Effector CD8-positive, alpha-beta T cell (primary cell): ENCODE measurements at regions not wholly inside any gene's neighbourhood (a gene's known extent, or its start where the extent isn't known, plus 50 kb on each side); places are given as distances from the start of the nearest gene placed in this dataset.
"Not testable (repeated sequence)": the region's sequence is repeated elsewhere in the genome, so short reads cannot be mapped to it uniquely, and the experiment has no call there.

Experiments
- DNase-seq: peaks from one replicate; lab custom pipeline; 2025; lab: John Stamatoyannopoulos, UW

GRCh38 chr10:131814567-131815265, 86.1 kb upstream of the PPP2R2D start:
- DNase-seq: no peak

DNA sequence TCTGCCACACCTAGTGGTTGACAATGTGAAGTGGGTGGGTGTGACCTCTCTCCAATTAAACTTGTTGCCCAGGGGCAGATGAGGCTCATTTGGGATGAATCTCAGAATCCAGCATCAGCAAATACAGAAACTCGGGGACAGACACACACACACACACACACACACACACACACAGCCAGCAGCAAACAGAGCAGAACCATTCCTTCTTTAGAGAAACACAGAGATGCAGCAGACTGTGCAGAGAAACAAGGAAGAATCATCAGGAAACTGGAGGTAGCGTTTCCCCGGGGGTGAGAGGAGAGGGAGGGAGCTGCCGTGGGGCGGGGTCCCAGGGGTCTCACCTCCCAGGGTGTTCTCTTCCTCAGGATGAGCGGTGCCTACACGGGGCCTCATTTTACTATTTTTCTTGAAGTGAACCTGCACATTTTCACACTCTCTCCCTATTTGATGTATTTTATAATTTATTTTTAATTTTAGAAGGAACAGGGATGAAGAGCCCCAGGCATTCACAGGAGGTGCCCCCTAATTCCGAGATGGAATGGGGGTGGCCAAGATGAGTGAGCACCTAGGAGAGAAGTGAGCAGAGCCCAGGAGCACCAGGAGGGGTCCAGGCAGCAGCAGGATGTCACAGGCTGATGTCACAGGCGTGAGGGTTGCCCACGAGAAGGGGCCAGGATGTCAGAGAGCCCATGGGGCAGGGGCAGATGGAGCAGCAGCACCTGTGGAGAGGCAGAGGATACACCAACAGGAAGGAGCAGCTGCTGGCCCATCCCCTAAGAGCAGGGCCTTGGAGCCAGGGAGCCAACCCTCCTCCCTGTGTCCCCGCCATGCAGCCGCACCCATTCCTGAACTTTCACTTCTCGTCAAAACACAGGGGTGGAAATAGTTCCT, 85.3 kb upstream of the PPP2R2D start:
- no peak for DNase-seq

DNA sequence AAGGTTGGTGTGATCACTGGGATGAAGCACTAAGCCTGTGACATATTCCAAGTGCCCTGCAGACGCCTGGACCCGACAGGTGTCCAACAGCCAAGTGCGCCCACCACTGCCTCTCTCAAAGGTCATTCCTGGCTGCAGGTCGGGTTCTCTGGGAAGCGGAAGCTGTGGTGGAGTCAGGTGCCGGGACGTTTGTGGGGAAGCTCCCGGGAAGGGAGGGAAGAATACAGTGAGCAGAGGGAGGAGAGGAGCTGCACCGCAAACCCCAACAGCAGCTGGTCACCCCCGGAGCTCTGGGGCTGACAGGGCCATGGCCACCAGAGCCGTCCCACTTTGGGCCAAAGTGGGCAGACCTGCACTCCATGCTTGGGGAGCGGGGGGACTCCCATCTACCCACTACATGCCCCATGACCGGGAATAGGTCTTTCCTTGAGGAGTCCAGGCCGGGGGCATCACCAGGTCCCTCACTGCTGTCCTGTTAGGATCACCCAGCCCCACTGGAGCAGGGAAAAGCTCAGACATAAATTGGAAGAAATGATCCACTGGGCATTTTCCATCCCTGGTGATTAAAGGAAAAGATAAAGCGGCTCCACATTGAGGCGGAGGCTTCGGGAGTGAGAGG, 84.5 kb upstream of the PPP2R2D start:
- no peak for DNase-seq

- DNase-seq: no peak
Measured at GRCh38 chr10:131816941-131817700, 83.7 kb upstream of the PPP2R2D start.

DNA sequence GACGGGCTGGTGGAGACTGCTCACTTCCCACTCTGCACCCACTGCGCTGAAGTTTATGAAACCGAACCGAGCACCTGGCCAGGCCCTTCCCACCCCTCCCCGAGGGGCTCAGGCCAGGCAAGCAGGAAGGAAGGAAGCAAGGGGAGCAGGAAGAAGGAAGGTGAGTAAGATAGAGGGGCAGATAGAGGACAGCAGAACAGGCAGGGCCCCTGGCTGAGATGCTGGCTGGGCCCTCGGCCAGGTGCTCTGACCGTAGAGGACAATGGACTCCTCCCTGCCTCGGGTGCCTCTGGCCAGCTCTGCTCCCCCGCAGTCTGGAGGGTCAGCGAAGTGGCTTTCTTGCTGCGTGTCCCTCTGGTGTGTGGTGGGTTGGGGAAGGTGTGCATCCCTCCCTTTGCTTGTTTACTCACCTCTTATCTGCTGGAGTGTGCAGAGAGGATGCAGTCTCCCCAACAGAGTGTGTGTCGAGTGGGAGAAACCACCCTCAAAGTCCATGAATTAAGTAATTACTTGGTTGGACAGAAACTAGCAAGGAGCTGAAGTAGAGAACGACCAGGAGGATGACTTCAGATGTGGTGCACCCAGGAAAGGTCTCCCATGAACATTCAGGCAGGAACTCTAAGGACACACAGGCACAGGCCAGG, 82.8 kb upstream of the PPP2R2D start:
- no peak for DNase-seq

DNA sequence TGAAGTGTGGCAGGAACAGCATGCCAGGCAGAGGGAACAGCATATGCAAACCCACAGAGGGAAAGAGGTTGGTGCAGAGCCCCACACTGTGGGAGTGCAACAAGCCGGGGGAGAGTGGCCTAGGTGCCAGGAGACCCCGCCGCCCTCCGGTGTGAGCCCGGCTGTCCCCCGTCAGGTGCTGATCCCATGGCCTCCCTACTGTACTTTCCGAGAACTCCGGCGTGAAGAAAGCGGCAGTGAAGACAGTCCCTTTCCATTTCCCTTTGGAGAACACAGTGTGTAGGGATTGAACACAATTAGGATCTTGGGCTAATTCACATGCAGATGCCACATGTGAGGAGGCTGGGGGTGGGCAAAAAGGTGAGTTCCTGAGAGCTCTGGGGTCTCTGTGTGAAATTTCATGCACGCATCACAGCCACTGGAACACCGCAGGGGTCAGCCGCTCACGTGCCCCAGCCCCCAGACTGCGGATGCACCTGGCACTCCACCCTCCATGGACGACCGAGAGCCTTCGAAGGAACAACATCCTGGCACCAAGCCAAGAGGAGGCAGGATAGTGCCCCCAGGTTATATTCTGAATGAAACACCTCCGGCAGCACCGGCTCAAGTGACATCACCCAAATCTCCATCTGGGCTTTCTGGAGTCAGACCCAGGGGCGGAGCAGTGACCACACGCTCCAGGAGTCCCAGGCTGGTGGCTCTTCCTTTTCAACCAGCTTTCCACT, 82.1 kb upstream of the PPP2R2D start:
- DNase-seq: no peak

DNA sequence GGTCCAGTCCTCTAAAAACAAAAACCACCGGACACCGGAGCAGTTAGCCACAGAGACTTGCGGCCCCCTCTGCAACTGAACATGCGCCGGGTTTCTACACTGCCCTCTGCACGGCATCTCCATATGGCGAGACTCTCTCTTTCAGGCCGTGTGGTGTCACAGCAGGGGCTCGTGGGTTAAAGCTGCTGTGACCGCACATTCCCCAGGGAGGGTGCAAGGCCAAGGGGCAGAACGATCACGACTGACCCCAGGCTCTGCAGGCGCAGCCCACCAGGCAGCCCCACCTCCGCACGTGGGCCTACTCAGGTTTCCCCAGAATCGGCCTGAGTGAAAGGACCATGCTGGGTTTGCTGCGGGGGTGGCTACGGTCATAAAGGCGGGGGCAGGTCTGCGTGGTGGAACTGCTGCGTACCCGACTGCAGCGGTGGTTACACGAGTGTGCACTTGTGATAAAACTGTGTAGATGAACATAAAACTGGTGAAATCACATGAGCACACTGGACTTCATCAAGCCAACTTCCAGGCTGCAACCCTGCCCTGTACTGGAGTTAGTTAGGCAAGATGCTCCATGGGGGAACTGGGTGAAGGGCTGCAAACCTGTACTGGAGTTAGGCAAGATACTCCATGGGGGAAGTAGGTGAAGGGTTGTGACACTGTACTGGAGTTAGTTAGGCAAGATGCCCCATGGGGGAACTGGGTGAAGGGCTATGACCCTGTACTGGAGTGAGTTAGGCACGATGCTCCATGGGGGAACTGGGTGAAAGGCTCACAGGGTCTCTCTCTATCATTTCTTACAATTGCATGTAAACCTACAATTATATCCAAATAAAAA, 81.4 kb upstream of the PPP2R2D start:
- DNase-seq: no peak

GRCh38 chr10:131820626-131821025, 80.2 kb upstream of the PPP2R2D start:
- no peak for DNase-seq

- DNase-seq: no peak
Measured at GRCh38 chr10:131821378-131822012, 79.3 kb upstream of the PPP2R2D start.

DNA sequence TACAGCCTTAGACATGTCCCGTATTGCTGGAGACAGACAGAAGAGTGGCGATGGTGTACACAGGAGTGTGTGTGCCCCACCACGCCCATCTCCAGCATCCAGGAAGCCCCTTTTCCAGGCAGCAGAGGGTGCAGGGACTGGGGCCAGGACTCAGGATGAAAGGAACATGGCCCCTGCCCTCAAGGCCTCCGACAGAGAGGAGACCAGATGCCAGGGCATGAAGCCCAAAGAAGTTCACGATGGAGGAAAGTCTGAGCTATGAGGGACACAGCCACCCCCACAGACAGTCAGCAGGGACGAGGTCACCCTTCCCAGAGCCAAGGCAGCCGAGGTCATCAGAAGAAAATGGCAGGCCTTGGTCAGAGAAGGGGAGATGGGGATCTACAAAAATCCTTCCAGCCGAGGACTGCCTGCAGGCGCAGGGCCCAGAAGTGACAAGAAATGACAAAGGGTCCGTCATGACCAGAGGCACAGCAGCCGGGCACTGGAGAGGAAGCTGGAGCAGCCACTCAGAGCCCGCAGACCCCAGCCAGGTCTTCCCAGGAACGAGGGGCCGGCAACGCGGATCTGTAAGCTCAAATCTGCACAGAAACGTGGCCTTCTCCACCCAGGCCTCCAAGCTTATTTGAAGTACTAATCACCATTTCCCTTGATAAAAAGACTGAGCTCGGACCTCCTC, 78.7 kb upstream of the PPP2R2D start:
- DNase-seq: no peak

GRCh38 chr10:131822692-131823245, 78.0 kb upstream of the PPP2R2D start:
- DNase-seq: no peak

GRCh38 chr10:131823601-131824099, 77.2 kb upstream of the PPP2R2D start:
- not testable (repeated sequence) for DNase-seq

GRCh38 chr10:131824371-131825149, 76.2 kb upstream of the PPP2R2D start:
- no peak for DNase-seq

GRCh38 chr10:131825150-131825848, 75.5 kb upstream of the PPP2R2D start:
- DNase-seq: no peak

DNA sequence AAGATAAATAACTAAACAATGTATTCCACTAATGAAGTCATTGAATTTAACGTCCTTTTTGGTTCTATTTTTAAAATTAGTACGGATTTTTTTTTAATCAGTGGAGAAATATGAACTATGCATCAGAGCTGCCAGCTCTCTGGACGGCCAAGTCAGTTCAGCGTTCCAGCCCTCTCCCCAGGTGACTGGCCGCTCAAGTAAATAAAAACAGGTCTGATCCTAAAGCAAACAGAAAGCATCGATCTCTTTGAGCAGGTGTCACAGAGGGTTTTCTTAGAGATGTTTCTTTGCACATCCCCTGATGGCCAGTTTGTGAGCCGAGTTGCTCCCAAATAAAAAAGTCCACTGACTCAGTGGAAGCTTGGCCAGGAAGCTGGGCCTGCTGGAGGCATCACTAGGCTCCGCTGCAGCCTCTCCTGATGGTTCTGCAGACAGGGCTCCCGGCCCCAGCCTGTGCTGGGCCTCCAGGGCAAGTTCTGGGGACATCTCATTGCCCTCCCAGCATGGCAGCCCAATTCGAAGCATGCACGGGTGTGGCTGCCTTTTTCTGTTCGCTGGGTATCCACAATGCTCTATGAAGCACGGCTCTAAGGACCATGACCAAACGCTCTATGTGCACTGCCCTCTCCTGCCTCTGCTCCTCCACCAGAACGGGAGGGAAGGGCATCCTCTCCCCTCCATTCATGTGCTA, 74.7 kb upstream of the PPP2R2D start:
- no peak for DNase-seq
